IMR-90 (cell line): ENCODE measurements at regions not wholly inside any gene's neighbourhood (a gene's known extent, or its start where the extent isn't known, plus 50 kb on each side); places are given as distances from the start of the nearest gene placed in this dataset.

Experiments used
- ATAC-seq: fragments of 200-7000 bp; cut with Tn5 transposase; 2 replicates; pipeline ENCODE4 v1.9.1; 2020; ENCODE audit warnings: low read depth, mild to moderate bottlenecking, moderate library complexity
- BruUV-seq: library from RNA; stranded (reverse); fragments of 400-500 nt; replicated peaks from 2 replicates; lab custom pipeline; 2021; lab: Mats Ljungman, UMichigan
- CTCF ChIA-PET: fragments of 300-600 bp; formaldehyde crosslinking; extraction: SDS; loops from one replicate; lab custom pipeline; 2021; ENCODE audit warnings: antibody characterized with exemption; lab: Yijun Ruan, JAX
- POLR2A ChIA-PET: fragments of 300-600 bp; sonication (Branson Sonifier 250); formaldehyde crosslinking; loops from one replicate; lab custom pipeline; 2022; ENCODE audit warnings: antibody characterized with exemption; ENCODE audit not compliant: unreplicated experiment; lab: Charles Lee
- DNase-seq: peaks from one replicate; pipeline ENCODE4 v3.0.0; 2013
- H2AFZ ChIP-seq: replicated peaks from 2 replicates; pipeline ENCODE3; 2013; ENCODE audit warnings: low read length, mild to moderate bottlenecking; ENCODE audit not compliant: poor library complexity
- H2AK5ac ChIP-seq: 2 replicates; pipeline ENCODE4 v1.6.1; 2013; ENCODE audit warnings: low read depth, low read length, inconsistent platforms
- H2AK9ac ChIP-seq: replicated peaks from 2 replicates; pipeline ENCODE3; 2013; ENCODE audit warnings: mild to moderate bottlenecking, low read depth, low read length, moderate library complexity; ENCODE audit not compliant: poor library complexity
- H2BK120ac ChIP-seq: 2 replicates; pipeline ENCODE4 v1.6.1; 2013; ENCODE audit warnings: low read depth, low read length, inconsistent platforms
- H2BK15ac ChIP-seq: 3 replicates; pipeline ENCODE4 v1.6.1; 2013; ENCODE audit warnings: low read depth, low read length, inconsistent platforms
- H2BK20ac ChIP-seq: 2 replicates; pipeline ENCODE4 v1.6.1; 2013; ENCODE audit warnings: low read depth, mild to moderate bottlenecking, inconsistent platforms, low read length, moderate library complexity
- H2BK5ac ChIP-seq: 2 replicates; pipeline ENCODE4 v1.6.1; 2013; ENCODE audit warnings: mild to moderate bottlenecking, low read depth, low read length, inconsistent platforms; ENCODE audit not compliant: poor library complexity, severe bottlenecking
- H3K14ac ChIP-seq: replicated peaks from 2 replicates; pipeline ENCODE4 v1.6.1; 2013; ENCODE audit warnings: low read depth, low read length, inconsistent platforms
- H3K18ac ChIP-seq: 2 replicates; pipeline ENCODE4 v1.6.1; 2013; ENCODE audit warnings: low read depth, low read length, control low read depth
- H3K23ac ChIP-seq: 2 replicates; pipeline ENCODE4 v1.6.1; 2013; ENCODE audit warnings: low read depth, low read length, inconsistent platforms
- H3K27ac ChIP-seq: 2 replicates; pipeline ENCODE4 v1.5.1; 2013; ENCODE audit warnings: mild to moderate bottlenecking, control low read depth, low read length; ENCODE audit not compliant: insufficient read depth
- H3K27me3 ChIP-seq: 2 replicates; pipeline ENCODE4 v1.6.1; 2013; ENCODE audit warnings: low read length; ENCODE audit not compliant: control insufficient read depth, insufficient read depth
- H3K36me3 ChIP-seq: 2 replicates; pipeline ENCODE4 v1.6.1; 2013; ENCODE audit warnings: low read length, mixed read lengths; ENCODE audit not compliant: control insufficient read depth, insufficient read depth
- H3K4ac ChIP-seq: 2 replicates; pipeline ENCODE4 v1.6.1; 2013; ENCODE audit warnings: low read depth, low read length, inconsistent platforms
- H3K4me1 ChIP-seq: 2 replicates; pipeline ENCODE4 v1.6.1; 2013; ENCODE audit warnings: low read length, mixed read lengths; ENCODE audit not compliant: control insufficient read depth, insufficient read depth
- H3K4me2 ChIP-seq: 2 replicates; pipeline ENCODE4 v1.6.1; 2013; ENCODE audit warnings: low read depth, mild to moderate bottlenecking, control low read depth, low read length, moderate library complexity
- H3K4me3 ChIP-seq: 2 replicates; pipeline ENCODE4 v1.5.1; 2013; ENCODE audit warnings: low read depth, mild to moderate bottlenecking, control low read depth, low read length, moderate library complexity; ENCODE audit not compliant: insufficient read depth
- H3K56ac ChIP-seq: 2 replicates; pipeline ENCODE4 v1.6.1; 2013; ENCODE audit warnings: low read length, inconsistent platforms; ENCODE audit not compliant: insufficient read depth; ENCODE audit errors: extremely low read depth
- H3K79me1 ChIP-seq, 2 experiments: 2 replicates each; pipeline ENCODE4 v1.6.1; 2013; ENCODE audit warnings: low read length in 2 of 2, inconsistent platforms in 1 of 2, low read depth in 1 of 2
- H3K9ac ChIP-seq: 2 replicates; pipeline ENCODE4 v1.6.1; 2013; ENCODE audit warnings: low read depth, low read length, control low read depth
- H3K9me1 ChIP-seq: 2 replicates; pipeline ENCODE4 v1.6.1; 2013; ENCODE audit warnings: low read length, inconsistent platforms; ENCODE audit not compliant: insufficient read depth
- H3K9me3 ChIP-seq: 2 replicates; pipeline ENCODE4 v1.6.1; 2013; ENCODE audit warnings: low read length; ENCODE audit not compliant: control insufficient read depth, insufficient read depth
- H4K20me1 ChIP-seq: 2 replicates; pipeline ENCODE4 v1.6.1; 2013; ENCODE audit warnings: low read length, inconsistent platforms; ENCODE audit not compliant: insufficient read depth
- H4K5ac ChIP-seq: 2 replicates; pipeline ENCODE4 v1.6.1; 2013; ENCODE audit warnings: mild to moderate bottlenecking, low read depth, low read length, control low read depth
- H4K8ac ChIP-seq, 2 experiments: 2 replicates each; pipeline ENCODE4 v1.6.1; 2013; ENCODE audit warnings: low read depth in 2 of 2, low read length in 2 of 2, control low read depth in 1 of 2, inconsistent platforms in 1 of 2
- H4K91ac ChIP-seq: 2 replicates; pipeline ENCODE4 v1.6.1; 2013; ENCODE audit warnings: low read depth, low read length, inconsistent platforms; ENCODE audit not compliant: insufficient read depth
- BHLHE40 ChIP-seq: fragments of 150-350 bp; IDR thresholded peaks from 2 replicates; pipeline ENCODE4 v1.6.1; 2016; ENCODE audit warnings: mild to moderate bottlenecking, low read depth, low read length
- CEBPB ChIP-seq: IDR thresholded peaks from 2 replicates; pipeline ENCODE4 v1.6.1; 2012; ENCODE audit warnings: low read depth, low read length, improper control_type of control experiment
- CHD1 ChIP-seq: IDR thresholded peaks from 2 replicates; pipeline ENCODE4 v1.6.1; 2012; ENCODE audit warnings: low read depth, low read length, improper control_type of control experiment
- ELK1 ChIP-seq: fragments of 150-350 bp; IDR thresholded peaks from 2 replicates; pipeline ENCODE4 v1.6.1; 2016; ENCODE audit warnings: low read depth, mild to moderate bottlenecking, low read length, moderate library complexity, borderline replicate concordance
- FOS ChIP-seq: fragments of 150-350 bp; IDR thresholded peaks from 2 replicates; pipeline ENCODE4 v1.6.1; 2016; ENCODE audit warnings: low read depth, low read length
- MXI1 ChIP-seq: IDR thresholded peaks from 2 replicates; pipeline ENCODE4 v1.6.1; 2012; ENCODE audit warnings: low read depth, mild to moderate bottlenecking, low read length, moderate library complexity, borderline replicate concordance
- NFE2L2 ChIP-seq: fragments of 150-350 bp; IDR thresholded peaks from 2 replicates; pipeline ENCODE4 v1.6.1; 2016; ENCODE audit warnings: low read depth, mild to moderate bottlenecking, low read length
- POLR2A ChIP-seq: IDR thresholded peaks from 2 replicates; pipeline ENCODE4 v1.6.1; 2012; ENCODE audit warnings: mild to moderate bottlenecking, low read depth, low read length
- RAD21 ChIP-seq: IDR thresholded peaks from 2 replicates; pipeline ENCODE4 v1.6.1; 2012; ENCODE audit warnings: low read length, improper control_type of control experiment
- RCOR1 ChIP-seq: IDR thresholded peaks from 2 replicates; pipeline ENCODE4 v1.6.1; 2012; ENCODE audit warnings: mild to moderate bottlenecking, low read length, improper control_type of control experiment; ENCODE audit not compliant: insufficient replicate concordance
- RFX5 ChIP-seq: IDR thresholded peaks from 2 replicates; pipeline ENCODE4 v1.8.0; 2012; ENCODE audit warnings: low read depth, mild to moderate bottlenecking, low read length, moderate library complexity
- SMC3 ChIP-seq: fragments of 150-350 bp; IDR thresholded peaks from 2 replicates; pipeline ENCODE4 v1.6.1; 2016; ENCODE audit warnings: low read depth, mild to moderate bottlenecking, antibody characterized with exemption, low read length, moderate library complexity
- WGBS, 2 experiments: methylation state at CpG; one replicate each; pipeline versions ENCODE4 v1.1.5 to v1.1.7; 2013; ENCODE audit warnings: missing lambda C conversion rate in 2 of 2; ENCODE audit not compliant: insufficient read length in 1 of 2; ENCODE audit errors: extremely low coverage in 2 of 2; 5-methylcytosine and 5-hydroxymethylcytosine counted together
- dilution Hi-C: fragments of 300-500 bp; cut with HindIII; formaldehyde crosslinking; loops from one replicate; pipeline ENCODE4 v1.14.3; 2018; ENCODE audit warnings: low sequenced_read_pairs; ENCODE audit not compliant: unreplicated experiment
- in situ Hi-C: fragments of 300-500 bp; cut with MboI; formaldehyde crosslinking; loops from 3 replicates; pipeline ENCODE4 v1.14.3; 2019; ENCODE audit warnings: low sequenced_read_pairs, inconsistent platforms, mixed read lengths
- intact Hi-C: fragments of 100-400 bp; cut with micrococcal nuclease; formaldehyde crosslinking; loops from 2 replicates; pipeline ENCODE4 v1.10.0; 2022
- TF ChIP-seq, protein P1 (sequence below): fragments of 150-350 bp; IDR thresholded peaks from 2 replicates; pipeline ENCODE4 v1.6.1; 2017; ENCODE audit warnings: mild to moderate bottlenecking, antibody characterized with exemption, low read length, low read depth
- TF ChIP-seq, protein P2 (sequence below): conservative IDR thresholded peaks from 2 replicates; pipeline ENCODE4 v1.5.1; 2012; ENCODE audit warnings: mild to moderate bottlenecking, low read depth, low read length, improper control_type of control experiment

DNA sequence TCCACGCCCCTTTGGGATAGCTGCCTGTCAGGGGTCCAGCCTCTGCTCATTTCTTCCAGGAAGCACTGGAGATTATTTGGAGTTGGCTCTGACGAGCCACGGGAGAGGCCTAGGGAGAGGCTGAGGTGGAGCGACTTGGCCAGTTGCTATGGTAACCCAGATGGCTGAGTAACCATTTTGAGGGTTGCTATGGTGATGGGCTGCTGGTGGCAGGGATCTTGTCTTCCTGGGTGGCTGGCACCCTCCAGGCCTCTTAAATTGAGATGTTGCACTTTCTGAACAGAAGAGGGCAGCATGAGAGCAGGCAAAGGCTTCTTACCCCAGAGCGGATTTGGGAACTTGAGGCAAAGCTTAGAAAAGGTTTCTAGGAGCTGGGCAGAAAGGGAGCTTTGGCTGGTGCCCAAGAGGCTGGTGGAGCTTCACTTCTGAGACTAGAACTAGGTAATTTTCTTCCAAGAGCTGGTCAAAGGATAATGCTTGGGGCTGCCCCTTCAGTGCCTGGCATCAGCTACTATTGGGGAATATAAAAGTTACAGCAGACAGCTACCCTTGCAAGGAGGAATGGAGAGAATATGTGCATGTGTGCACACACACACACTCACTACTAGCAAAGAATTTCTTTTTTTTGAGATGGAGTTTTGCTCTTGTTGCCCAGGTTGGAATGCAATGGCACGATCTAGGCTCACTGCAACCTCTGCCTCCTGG, 72.5 kb downstream of the NDUFS5 start:
- Histone ChIP-seq H3K23ac (no peak overlapping the region), H2BK20ac (no peak overlapping the region), H3K4me2 (no peak overlapping the region; the same call in 1 of the 2 replicates), H3K9me1 (peaks cover 2% of the 10 kb centered on the region), H2BK120ac (no peak overlapping the region), H3K14ac (0 out of 2 replicates have a peak overlapping the region, but pooled peaks have one; percentile 37), H3K18ac (no peak overlapping the region), H2BK15ac (no peak overlapping the region), H3K9ac (no peak overlapping the region), H3K9me3 (no peaks in the 10 kb centered on the region), H3K4ac (peak overlapping the region; percentile 29; the same call in 1 of the 2 replicates), H3K27ac (no peak overlapping the region), H3K79me1 (peaks cover 2 to 9% of the 10 kb centered on the region in 2 experiments; a peak in 3 of 4 replicates), H2AK5ac (peak overlapping the region; percentile 27; the same call in 1 of the 2 replicates), H4K91ac (no peak overlapping the region), H3K27me3 (no peaks in the 10 kb centered on the region), H3K4me3 (no peak overlapping the region), H3K56ac (no peak overlapping the region), H2AFZ (peak overlapping the region; percentile 89), H4K5ac (no peak overlapping the region), H3K36me3 (no peaks in the 10 kb centered on the region), H3K4me1 (peaks cover 6% of the 10 kb centered on the region), H4K8ac (peak overlapping the region in 1 of 2 experiments; percentile 37; a peak in 1 of 4 replicates), H2AK9ac (peak overlapping the region; percentile 75), H2BK5ac (no peak overlapping the region), H4K20me1 (no peaks in the 10 kb centered on the region)
- intact Hi-C loops, result loop anchor here (1.0 to 10.0 kb wide), 2 partner anchors 441 to 556 kb away; no protein-coding TSS in a partner anchor
- in situ Hi-C loops, result loop anchor here (5.0 kb wide), 1 partner anchor 439 kb away; no protein-coding TSS in a partner anchor
- ChIA-PET CTCF (interaction anchor here (0.6 to 1.5 kb wide), 19 partner anchors 9 to 510 kb away, joined by 3 to 11 read pairs (median 4); partner anchors contain the start of gene MACF1), POLR2A (no interaction called here)
- TF ChIP-seq RCOR1 (no peak), FOS (no peak), RAD21 (peak; percentile 97), MXI1 (peak; percentile 57; the same call in 1 of the 2 replicates), RFX5 (peak; percentile 15; the same call in 1 of the 2 replicates), ELK1 (no peak), SMC3 (peak; percentile 88), CHD1 (no peak), NFE2L2 (no peak), BHLHE40 (no peak), CEBPB (no peak), POLR2A (peak; percentile 41; the same call in 1 of the 2 replicates)
- TF ChIP-seq, protein P1, sequence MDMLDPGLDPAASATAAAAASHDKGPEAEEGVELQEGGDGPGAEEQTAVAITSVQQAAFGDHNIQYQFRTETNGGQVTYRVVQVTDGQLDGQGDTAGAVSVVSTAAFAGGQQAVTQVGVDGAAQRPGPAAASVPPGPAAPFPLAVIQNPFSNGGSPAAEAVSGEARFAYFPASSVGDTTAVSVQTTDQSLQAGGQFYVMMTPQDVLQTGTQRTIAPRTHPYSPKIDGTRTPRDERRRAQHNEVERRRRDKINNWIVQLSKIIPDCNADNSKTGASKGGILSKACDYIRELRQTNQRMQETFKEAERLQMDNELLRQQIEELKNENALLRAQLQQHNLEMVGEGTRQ, result no peak
- TF ChIP-seq, protein P2, sequence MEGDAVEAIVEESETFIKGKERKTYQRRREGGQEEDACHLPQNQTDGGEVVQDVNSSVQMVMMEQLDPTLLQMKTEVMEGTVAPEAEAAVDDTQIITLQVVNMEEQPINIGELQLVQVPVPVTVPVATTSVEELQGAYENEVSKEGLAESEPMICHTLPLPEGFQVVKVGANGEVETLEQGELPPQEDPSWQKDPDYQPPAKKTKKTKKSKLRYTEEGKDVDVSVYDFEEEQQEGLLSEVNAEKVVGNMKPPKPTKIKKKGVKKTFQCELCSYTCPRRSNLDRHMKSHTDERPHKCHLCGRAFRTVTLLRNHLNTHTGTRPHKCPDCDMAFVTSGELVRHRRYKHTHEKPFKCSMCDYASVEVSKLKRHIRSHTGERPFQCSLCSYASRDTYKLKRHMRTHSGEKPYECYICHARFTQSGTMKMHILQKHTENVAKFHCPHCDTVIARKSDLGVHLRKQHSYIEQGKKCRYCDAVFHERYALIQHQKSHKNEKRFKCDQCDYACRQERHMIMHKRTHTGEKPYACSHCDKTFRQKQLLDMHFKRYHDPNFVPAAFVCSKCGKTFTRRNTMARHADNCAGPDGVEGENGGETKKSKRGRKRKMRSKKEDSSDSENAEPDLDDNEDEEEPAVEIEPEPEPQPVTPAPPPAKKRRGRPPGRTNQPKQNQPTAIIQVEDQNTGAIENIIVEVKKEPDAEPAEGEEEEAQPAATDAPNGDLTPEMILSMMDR, result peak; percentile 91
- DNase-seq (peak; percentile 92), ATAC-seq (peak; percentile 78)
- 60% methylated on average over 2 of the region's 6 CpGs; no CpG with 5 or more reads in 1 of the 2 experiments for WGBS, 2 experiments
- no TSS peak for BruUV-seq
- dilution Hi-C loops, result no loop called here
